Cardiac muscle cell (in vitro differentiated cells and primary cell): ENCODE measurements at regions not wholly inside any gene's neighbourhood (a gene's known extent, or its start where the extent isn't known, plus 50 kb on each side); places are given as distances from the start of the nearest gene placed in this dataset.
"Not testable (repeated sequence)": the region's sequence is repeated elsewhere in the genome, so short reads cannot be mapped to it uniquely, and the experiment has no call there.

Source experiments
- DNase-seq, 2 donors: peaks; one replicate each; pipeline versions ENCODE4 v3.0.0 to v3.0.0-alpha.2; 2010 to 2017; ENCODE audit warnings: low read depth in 1 of 2, low spot score in 1 of 2
- H3K27ac ChIP-seq: fragments of 200-600 bp; sonication (generic); 2 replicates; pipeline ENCODE4 v1.5.1; 2016
- H3K27me3 ChIP-seq: fragments of 200-600 bp; sonication (generic); 2 replicates; pipeline ENCODE4 v1.6.0; 2016; ENCODE audit warnings: control low read depth
- H3K36me3 ChIP-seq: fragments of 200-600 bp; sonication (generic); 2 replicates; pipeline ENCODE4 v1.5.1; 2016; ENCODE audit warnings: control low read depth
- H3K4me1 ChIP-seq: fragments of 200-600 bp; sonication (generic); 2 replicates; pipeline ENCODE4 v1.8.1; 2017; ENCODE audit warnings: low read depth, mild to moderate bottlenecking, mixed run types
- H3K4me3 ChIP-seq: fragments of 200-600 bp; sonication (generic); 2 replicates; pipeline ENCODE4 v1.5.1; 2016; ENCODE audit warnings: mild to moderate bottlenecking
- H3K9me3 ChIP-seq: fragments of 200-600 bp; sonication (generic); 2 replicates; pipeline ENCODE4 v1.5.1; 2017; ENCODE audit warnings: low read depth, mild to moderate bottlenecking, control low read depth
- TF ChIP-seq, protein P1 (sequence below): IDR thresholded peaks from 2 replicates; pipeline ENCODE4 v1.5.1; 2012; ENCODE audit warnings: low read depth, mild to moderate bottlenecking, low read length

DNA sequence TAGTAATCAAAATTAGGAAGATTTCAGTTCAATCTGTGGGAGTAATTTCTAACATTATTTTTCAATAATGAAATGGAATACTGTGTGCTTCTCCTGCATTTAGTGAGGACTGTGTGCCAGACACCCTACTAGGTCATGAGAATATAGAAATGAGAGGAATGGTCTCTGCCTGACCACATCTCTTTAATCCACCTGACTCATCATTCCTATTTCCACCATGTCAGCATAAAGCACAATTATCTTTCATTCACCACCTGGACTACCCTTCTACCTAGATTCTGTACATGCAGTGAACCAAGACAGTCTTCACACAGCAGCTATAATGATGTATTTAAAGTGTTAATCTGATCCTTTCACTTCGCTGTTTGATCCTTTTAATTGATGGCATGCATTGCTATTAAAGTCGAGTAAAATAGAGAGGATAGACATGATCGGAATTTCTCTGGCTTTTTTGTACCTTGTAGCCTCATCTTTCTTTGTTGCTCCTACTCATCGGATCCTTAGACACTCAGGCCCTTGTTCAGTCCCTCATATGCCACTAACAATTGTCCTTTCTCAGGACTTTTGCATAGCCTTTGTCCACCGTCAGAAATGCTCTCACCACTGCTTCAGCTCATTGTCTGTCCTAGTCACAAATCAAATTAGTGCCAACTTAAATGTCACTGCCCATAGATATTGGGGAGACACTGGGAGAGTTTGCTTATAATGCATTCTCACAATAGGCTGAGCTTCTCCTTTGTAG lies 1037.1 kb downstream of the REEP3 start:
- Histone ChIP-seq H3K4me3 (no peak overlapping the region), H3K4me1 (no peaks in the 10 kb centered on the region), H3K27ac (no peak overlapping the region), H3K36me3 (no peaks in the 10 kb centered on the region), H3K27me3 (no peaks in the 10 kb centered on the region), H3K9me3 (no peaks in the 10 kb centered on the region)
- no peak for DNase-seq
- TF ChIP-seq, protein P1, sequence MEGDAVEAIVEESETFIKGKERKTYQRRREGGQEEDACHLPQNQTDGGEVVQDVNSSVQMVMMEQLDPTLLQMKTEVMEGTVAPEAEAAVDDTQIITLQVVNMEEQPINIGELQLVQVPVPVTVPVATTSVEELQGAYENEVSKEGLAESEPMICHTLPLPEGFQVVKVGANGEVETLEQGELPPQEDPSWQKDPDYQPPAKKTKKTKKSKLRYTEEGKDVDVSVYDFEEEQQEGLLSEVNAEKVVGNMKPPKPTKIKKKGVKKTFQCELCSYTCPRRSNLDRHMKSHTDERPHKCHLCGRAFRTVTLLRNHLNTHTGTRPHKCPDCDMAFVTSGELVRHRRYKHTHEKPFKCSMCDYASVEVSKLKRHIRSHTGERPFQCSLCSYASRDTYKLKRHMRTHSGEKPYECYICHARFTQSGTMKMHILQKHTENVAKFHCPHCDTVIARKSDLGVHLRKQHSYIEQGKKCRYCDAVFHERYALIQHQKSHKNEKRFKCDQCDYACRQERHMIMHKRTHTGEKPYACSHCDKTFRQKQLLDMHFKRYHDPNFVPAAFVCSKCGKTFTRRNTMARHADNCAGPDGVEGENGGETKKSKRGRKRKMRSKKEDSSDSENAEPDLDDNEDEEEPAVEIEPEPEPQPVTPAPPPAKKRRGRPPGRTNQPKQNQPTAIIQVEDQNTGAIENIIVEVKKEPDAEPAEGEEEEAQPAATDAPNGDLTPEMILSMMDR = no peak

DNA sequence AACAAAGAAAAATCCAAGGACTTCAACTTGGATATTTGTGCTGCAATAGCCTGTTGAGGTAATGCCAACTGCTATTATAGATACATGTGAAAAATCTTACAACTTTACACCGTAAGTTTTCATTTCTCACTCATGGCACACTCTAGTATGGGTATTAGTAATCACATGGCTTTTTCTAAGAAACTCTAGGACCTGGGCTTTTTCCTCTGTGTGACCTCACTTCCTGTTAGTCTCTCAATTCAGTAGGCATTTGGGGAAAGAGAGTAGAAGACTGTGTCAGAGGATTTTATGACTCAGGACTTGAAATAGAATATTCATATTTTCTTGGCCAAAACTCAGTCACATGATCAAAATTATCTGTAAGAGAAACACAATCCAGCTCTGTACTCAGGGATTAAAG lies 1049.9 kb downstream of the REEP3 start:
- Histone ChIP-seq H3K27me3 (no peaks in the 10 kb centered on the region), H3K27ac (no peak overlapping the region), H3K36me3 (no peaks in the 10 kb centered on the region), H3K4me1 (peaks cover 17% of the 10 kb centered on the region), H3K9me3 (no peaks in the 10 kb centered on the region), H3K4me3 (no peak overlapping the region)
- TF ChIP-seq, protein P1 = no peak
- no peak for DNase-seq

DNA sequence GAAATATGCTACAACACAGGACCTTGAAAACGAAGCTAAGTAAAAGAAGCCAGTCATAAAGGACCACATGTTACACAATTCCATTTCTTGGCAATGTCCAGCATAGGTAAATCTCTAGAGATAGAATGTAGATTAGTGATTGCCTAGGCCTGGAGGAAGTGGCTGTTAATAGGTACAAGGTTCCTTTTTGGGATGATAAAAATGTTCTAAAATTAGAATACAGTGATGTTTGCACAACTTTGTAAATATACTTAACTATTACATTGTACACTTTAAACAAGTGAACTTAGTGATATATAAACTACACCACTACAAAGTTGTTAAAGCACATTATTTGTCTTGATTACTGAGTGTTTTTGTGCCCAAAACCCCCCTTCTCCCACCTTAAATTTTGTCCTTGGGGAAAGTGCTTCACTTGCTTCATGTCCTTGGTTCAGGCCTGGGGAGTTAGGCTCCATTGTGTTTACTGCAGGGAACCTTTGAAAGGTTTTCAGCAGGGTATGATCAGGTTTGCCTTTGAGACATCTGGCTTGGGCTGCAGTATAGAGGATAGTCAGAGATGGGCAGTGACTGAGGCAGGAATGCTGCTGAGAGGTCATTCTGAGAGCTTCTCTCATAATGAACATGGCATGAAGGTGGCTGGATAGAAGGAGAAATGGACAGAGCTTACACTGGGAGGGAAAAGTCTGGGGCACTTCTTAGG lies 1052.6 kb downstream of the REEP3 start:
- TF ChIP-seq, protein P1 = no peak
- peaks cover 17% of the 10 kb centered on the region for H3K4me1 ChIP-seq
- H3K9me3 ChIP-seq = no peaks in the 10 kb centered on the region
- H3K27ac ChIP-seq = peak overlapping the region; percentile 62
- no peak for DNase-seq
- no peak overlapping the region for H3K4me3 ChIP-seq
- H3K36me3 ChIP-seq = no peaks in the 10 kb centered on the region
- H3K27me3 ChIP-seq = no peaks in the 10 kb centered on the region

DNA sequence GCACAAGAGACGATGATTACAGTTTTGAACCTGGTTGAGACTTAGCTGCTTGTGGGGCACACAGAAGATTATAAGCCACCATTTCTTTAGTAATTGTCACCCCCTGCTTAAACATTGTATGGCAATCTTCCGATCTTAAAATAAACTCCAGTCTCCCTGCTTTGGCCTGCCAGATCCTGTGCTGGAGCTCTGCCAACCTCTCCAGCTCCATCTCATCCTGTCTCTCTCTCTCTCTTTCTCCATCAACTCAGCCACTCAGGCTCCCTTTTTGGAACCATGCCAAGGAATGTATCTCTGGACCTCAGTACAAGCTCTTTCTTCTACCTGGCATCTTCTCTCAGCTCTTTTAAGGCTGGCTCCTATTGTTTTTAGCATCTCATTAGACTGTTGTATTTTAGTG lies 1053.2 kb downstream of the REEP3 start:
- TF ChIP-seq, protein P1 = no peak
- H3K27ac ChIP-seq = peak overlapping the region; percentile 62
- DNase-seq = peak in 1 of 2 donors; percentile 90
- no peak overlapping the region for H3K4me3 ChIP-seq
- H3K27me3 ChIP-seq = no peaks in the 10 kb centered on the region
- H3K9me3 ChIP-seq = no peaks in the 10 kb centered on the region
- H3K4me1 ChIP-seq = peaks cover 17% of the 10 kb centered on the region
- no peaks in the 10 kb centered on the region for H3K36me3 ChIP-seq

DNA sequence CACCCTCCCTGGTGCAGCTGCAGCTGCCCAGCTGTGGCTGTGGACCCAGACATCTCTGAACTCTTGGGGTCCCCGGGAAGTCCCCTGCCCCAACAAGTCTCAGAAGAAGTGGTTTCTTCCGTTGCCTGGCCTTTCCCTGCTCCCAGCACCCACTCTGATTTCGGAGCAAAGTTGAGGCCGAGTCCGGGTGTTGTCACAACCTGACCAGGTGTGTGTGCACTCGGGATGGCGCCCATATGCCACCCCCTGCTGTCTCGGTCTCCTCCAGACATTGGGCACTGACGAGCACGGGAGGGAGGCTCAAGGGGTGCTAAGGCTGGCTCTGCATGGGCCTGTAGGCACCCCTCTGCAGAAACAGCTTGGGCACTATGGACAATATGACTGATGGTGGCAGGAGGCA lies 1055.3 kb downstream of the REEP3 start:
- no peak for DNase-seq
- TF ChIP-seq, protein P1 = no peak
- no peaks in the 10 kb centered on the region for H3K9me3 ChIP-seq
- H3K36me3 ChIP-seq = no peaks in the 10 kb centered on the region
- peaks cover 17% of the 10 kb centered on the region for H3K4me1 ChIP-seq
- no peak overlapping the region for H3K27ac ChIP-seq
- H3K27me3 ChIP-seq = no peaks in the 10 kb centered on the region
- no peak overlapping the region for H3K4me3 ChIP-seq

DNA sequence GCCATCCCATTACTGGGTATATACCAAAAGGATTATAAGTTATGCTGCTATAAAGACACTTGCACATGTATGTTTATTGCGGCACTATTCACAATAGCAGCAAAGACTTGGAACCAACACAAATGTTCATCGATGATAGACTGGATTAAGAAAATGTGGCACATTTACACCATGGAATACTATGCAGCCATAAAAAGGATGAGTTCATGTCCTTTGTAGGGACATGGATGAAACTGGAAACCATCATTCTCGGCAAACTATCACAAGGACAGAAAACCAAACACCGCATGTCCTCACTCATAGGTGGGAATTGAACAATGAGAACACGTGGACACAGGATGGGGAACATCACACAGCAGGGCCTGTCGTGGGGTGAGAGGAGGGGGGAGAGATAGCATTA lies 1057.6 kb downstream of the REEP3 start:
- H3K4me1 ChIP-seq = peaks cover 13% of the 10 kb centered on the region
- not testable (repeated sequence) for H3K4me3 ChIP-seq, H3K36me3 ChIP-seq, H3K27ac ChIP-seq, H3K9me3 ChIP-seq, DNase-seq, H3K27me3 ChIP-seq
